Putamen (tissue), 1 donor: ENCODE measurements at regions not wholly inside any gene's neighbourhood (a gene's known extent, or its start where the extent isn't known, plus 50 kb on each side); places are given as distances from the start of the nearest gene placed in this dataset.

Experiments
- DNase-seq: peaks from one replicate; pipeline ENCODE4 v3.0.0-alpha.2; 2016; ENCODE audit warnings: low spot score

GRCh38 chr2:198339116-198339515 is 534.7 kb downstream of the PLCL1 start:
- no peak for DNase-seq

GRCh38 chr2:198337368-198337767 is 533.0 kb downstream of the PLCL1 start:
- no peak for DNase-seq

- no peak for DNase-seq
Measured at GRCh38 chr2:198328454-198328853, 524.1 kb downstream of the PLCL1 start.

GRCh38 chr2:198327526-198327925 is 523.1 kb downstream of the PLCL1 start:
- no peak for DNase-seq

- DNase-seq: no peak
Measured at GRCh38 chr2:198326431-198326830, 522.0 kb downstream of the PLCL1 start.

- DNase-seq: no peak
Measured at GRCh38 chr2:198325359-198325758, 521.0 kb downstream of the PLCL1 start.

- no peak for DNase-seq
Measured at GRCh38 chr2:198324071-198324470, 519.7 kb downstream of the PLCL1 start.

- no peak for DNase-seq
Measured at GRCh38 chr2:198322275-198322674, 517.9 kb downstream of the PLCL1 start.

GRCh38 chr2:198321522-198322088 is 517.2 kb downstream of the PLCL1 start:
- no peak for DNase-seq

- DNase-seq: no peak
Measured at GRCh38 chr2:198316852-198317396, 512.5 kb downstream of the PLCL1 start.

GRCh38 chr2:198315791-198316630 is 511.6 kb downstream of the PLCL1 start:
- no peak for DNase-seq

- DNase-seq: peak; percentile 59
Measured at GRCh38 chr2:198314559-198315153, 510.3 kb downstream of the PLCL1 start.

- no peak for DNase-seq
Measured at GRCh38 chr2:198312596-198313483, 508.4 kb downstream of the PLCL1 start.

GRCh38 chr2:198311020-198311419 is 506.6 kb downstream of the PLCL1 start:
- no peak for DNase-seq

GRCh38 chr2:198309673-198310280 is 505.4 kb downstream of the PLCL1 start:
- peak; percentile 42 for DNase-seq

- DNase-seq: no peak
Measured at GRCh38 chr2:198309081-198309480, 504.7 kb downstream of the PLCL1 start.

GRCh38 chr2:198308368-198308767 is 504.0 kb downstream of the PLCL1 start:
- no peak for DNase-seq

GRCh38 chr2:198307093-198307492 is 502.7 kb downstream of the PLCL1 start:
- no peak for DNase-seq

- no peak for DNase-seq
Measured at GRCh38 chr2:198304859-198305258, 500.5 kb downstream of the PLCL1 start.

- DNase-seq: no peak
Measured at GRCh38 chr2:198297350-198297749, 493.0 kb downstream of the PLCL1 start.

GRCh38 chr2:198296665-198297308 is 492.4 kb downstream of the PLCL1 start:
- peak; percentile 53 for DNase-seq
